ENCODE measurements at regions not wholly inside any gene's neighbourhood (a gene's known extent, or its start where the extent isn't known, plus 50 kb on each side); places are given as distances from the start of the nearest gene placed in this dataset.

- no peaks in the 10 kb centered on the region for H3K27me3 ChIP-seq
- TF ChIP-seq EP300 (IDR thresholded peaks at IDR 0.05) (no peak), POLR2A (IDR thresholded peaks at IDR 0.05) (no peak), CTCF (IDR thresholded peaks at IDR 0.05) (no peak), POLR2AphosphoS5 (IDR thresholded peaks at IDR 0.05) (no peak)
- H3K9me3 ChIP-seq, result no peaks in the 10 kb centered on the region
- DNase-seq (ENCODE audit: low spot score in 2 of 2), result no peak
- WGBS, result 36% methylated on average over 2 of the region's 2 CpGs
- no peak overlapping the region for H3K27ac ChIP-seq
- H3K4me1 ChIP-seq, result peaks cover 24% of the 10 kb centered on the region
- H3K4me3 ChIP-seq, result no peak overlapping the region
- no peaks in the 10 kb centered on the region for H3K36me3 ChIP-seq
These were observed 90.6 kb upstream of the OSMR start for GRCh38 chr5:38755181-38755580.

GRCh38 chr5:38756068-38756467 lies 89.7 kb upstream of the OSMR start:
- Histone ChIP-seq H3K9me3 (no peaks in the 10 kb centered on the region), H3K27ac (no peak overlapping the region), H3K36me3 (no peaks in the 10 kb centered on the region), H3K27me3 (no peaks in the 10 kb centered on the region), H3K4me1 (peaks cover 24% of the 10 kb centered on the region), H3K4me3 (no peak overlapping the region)
- 96% methylated on average over 3 of the region's 3 CpGs for WGBS
- no peak for TF ChIP-seq POLR2AphosphoS5 (IDR thresholded peaks at IDR 0.05)
- TF ChIP-seq POLR2A (IDR thresholded peaks at IDR 0.05), result no peak
- no peak for TF ChIP-seq CTCF (IDR thresholded peaks at IDR 0.05)
- TF ChIP-seq EP300 (IDR thresholded peaks at IDR 0.05), result no peak
- no peak for DNase-seq (ENCODE audit: low spot score in 2 of 2)

- Histone ChIP-seq H3K9me3 (no peaks in the 10 kb centered on the region), H3K27ac (no peak overlapping the region), H3K4me1 (peaks cover 24% of the 10 kb centered on the region), H3K36me3 (no peaks in the 10 kb centered on the region), H3K4me3 (no peak overlapping the region), H3K27me3 (no peaks in the 10 kb centered on the region)
- TF ChIP-seq EP300 (IDR thresholded peaks at IDR 0.05) (no peak), POLR2AphosphoS5 (IDR thresholded peaks at IDR 0.05) (no peak), POLR2A (IDR thresholded peaks at IDR 0.05) (no peak), CTCF (IDR thresholded peaks at IDR 0.05) (no peak)
- WGBS, result 55% methylated on average over 3 of the region's 3 CpGs
- no peak for DNase-seq (ENCODE audit: low spot score in 2 of 2)
These were observed 88.2 kb upstream of the OSMR start for GRCh38 chr5:38757451-38758245.

GRCh38 chr5:38758774-38759600 lies 86.8 kb upstream of the OSMR start:
- Histone ChIP-seq H3K36me3 (no peaks in the 10 kb centered on the region), H3K4me3 (no peak overlapping the region), H3K27me3 (no peaks in the 10 kb centered on the region), H3K9me3 (no peaks in the 10 kb centered on the region), H3K27ac (no peak overlapping the region), H3K4me1 (peaks cover 24% of the 10 kb centered on the region)
- no peak for TF ChIP-seq CTCF (IDR thresholded peaks at IDR 0.05)
- TF ChIP-seq POLR2A (IDR thresholded peaks at IDR 0.05), result no peak
- no peak for TF ChIP-seq POLR2AphosphoS5 (IDR thresholded peaks at IDR 0.05)
- no peak for TF ChIP-seq EP300 (IDR thresholded peaks at IDR 0.05)
- no peak for DNase-seq (ENCODE audit: low spot score in 2 of 2)
- WGBS, result 9% methylated on average over 10 of the region's 10 CpGs

- peaks cover 3% of the 10 kb centered on the region for H3K4me1 ChIP-seq
- no peak overlapping the region for H3K4me3 ChIP-seq
- no peak overlapping the region for H3K27ac ChIP-seq
- no peak for DNase-seq (ENCODE audit: low spot score in 2 of 2)
- 89% methylated on average over 4 of the region's 4 CpGs for WGBS
- no peaks in the 10 kb centered on the region for H3K36me3 ChIP-seq
- TF ChIP-seq POLR2AphosphoS5 (IDR thresholded peaks at IDR 0.05), result no peak
- no peak for TF ChIP-seq POLR2A (IDR thresholded peaks at IDR 0.05)
- no peak for TF ChIP-seq CTCF (IDR thresholded peaks at IDR 0.05)
- TF ChIP-seq EP300 (IDR thresholded peaks at IDR 0.05), result no peak
- no peaks in the 10 kb centered on the region for H3K27me3 ChIP-seq
- H3K9me3 ChIP-seq, result no peaks in the 10 kb centered on the region
These were observed 80.8 kb upstream of the OSMR start for GRCh38 chr5:38764937-38765391.
